Ovary (tissue), 3 donors: ENCODE measurements at regions not wholly inside any gene's neighbourhood (a gene's known extent, or its start where the extent isn't known, plus 50 kb on each side); places are given as distances from the start of the nearest gene placed in this dataset.

Experiments used
- POLR2A ChIP-seq: fragments of 450-650 bp; IDR thresholded peaks from one replicate; pipeline ENCODE4 v1.6.1; 2017; ENCODE audit warnings: antibody characterized with exemption, mild to moderate bottlenecking, moderate library complexity
- TF ChIP-seq, protein P1 (sequence below), 3 donors: fragments of 450-650 bp in 2 of 3; fragments of 200-600 bp in 1 of 3; IDR thresholded peaks; one replicate each; pipeline versions ENCODE4 v1.5.1 to v1.8.0; 2016 to 2022; ENCODE audit warnings: antibody characterized with exemption in 3 of 3, mild to moderate bottlenecking in 1 of 3
- donor health status: DM: no; HTN: no; CAD: no.

DNA sequence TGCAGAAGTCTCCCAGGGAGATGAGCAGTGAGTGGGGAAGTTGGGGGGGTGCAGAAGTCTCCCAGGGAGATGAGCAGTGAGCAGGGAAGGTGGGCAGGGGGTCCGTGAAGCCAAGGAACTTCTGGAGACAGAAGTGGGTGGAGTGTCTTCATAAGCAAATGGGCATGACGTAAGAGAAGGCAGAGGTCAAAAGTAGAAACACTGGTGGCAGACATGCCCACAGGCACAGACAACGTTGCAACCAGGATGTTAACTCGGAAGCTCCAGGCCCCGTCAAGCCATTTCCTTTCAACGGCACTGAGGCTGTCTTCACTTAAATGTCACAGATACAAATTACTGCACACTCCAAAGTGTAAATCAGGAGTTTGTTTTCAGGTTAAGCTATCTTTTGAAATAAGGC is 186.1 kb downstream of the SHANK2 start:
- TF ChIP-seq, protein P1, sequence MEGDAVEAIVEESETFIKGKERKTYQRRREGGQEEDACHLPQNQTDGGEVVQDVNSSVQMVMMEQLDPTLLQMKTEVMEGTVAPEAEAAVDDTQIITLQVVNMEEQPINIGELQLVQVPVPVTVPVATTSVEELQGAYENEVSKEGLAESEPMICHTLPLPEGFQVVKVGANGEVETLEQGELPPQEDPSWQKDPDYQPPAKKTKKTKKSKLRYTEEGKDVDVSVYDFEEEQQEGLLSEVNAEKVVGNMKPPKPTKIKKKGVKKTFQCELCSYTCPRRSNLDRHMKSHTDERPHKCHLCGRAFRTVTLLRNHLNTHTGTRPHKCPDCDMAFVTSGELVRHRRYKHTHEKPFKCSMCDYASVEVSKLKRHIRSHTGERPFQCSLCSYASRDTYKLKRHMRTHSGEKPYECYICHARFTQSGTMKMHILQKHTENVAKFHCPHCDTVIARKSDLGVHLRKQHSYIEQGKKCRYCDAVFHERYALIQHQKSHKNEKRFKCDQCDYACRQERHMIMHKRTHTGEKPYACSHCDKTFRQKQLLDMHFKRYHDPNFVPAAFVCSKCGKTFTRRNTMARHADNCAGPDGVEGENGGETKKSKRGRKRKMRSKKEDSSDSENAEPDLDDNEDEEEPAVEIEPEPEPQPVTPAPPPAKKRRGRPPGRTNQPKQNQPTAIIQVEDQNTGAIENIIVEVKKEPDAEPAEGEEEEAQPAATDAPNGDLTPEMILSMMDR (IDR thresholded peaks at IDR 0.05), result no peak
- TF ChIP-seq POLR2A, result no peak
